CD4-positive, alpha-beta T cell (primary cell): ENCODE measurements at regions not wholly inside any gene's neighbourhood (a gene's known extent, or its start where the extent isn't known, plus 50 kb on each side); places are given as distances from the start of the nearest gene placed in this dataset.

ENCODE experiments used
- ATAC-seq: fragments of 200-7000 bp; cut with Tn5 transposase; one replicate; pipeline ENCODE4 v1.10.0; 2022; ENCODE audit warnings: mild to moderate bottlenecking; ENCODE audit not compliant: poor library complexity
- CTCF ChIA-PET: fragments of 350-600 bp; sonication (Branson Sonifier 250); formaldehyde crosslinking; loops from one replicate; lab custom pipeline; 2021; ENCODE audit warnings: antibody characterized with exemption, inconsistent platforms; lab: Charles Lee
- POLR2A ChIA-PET: fragments of 350-600 bp; sonication (Branson Sonifier 250); formaldehyde crosslinking; loops from one replicate; lab custom pipeline; 2021; ENCODE audit warnings: antibody characterized with exemption, inconsistent platforms; lab: Charles Lee
- DNase-seq, 14 experiments: peaks; one replicate each; pipeline ENCODE4 v3.0.0-alpha.2; 2013 to 2020; ENCODE audit warnings: mixed read lengths in 2 of 14
- H3K27ac ChIP-seq, 2 donors: one replicate each; pipeline versions ENCODE4 v1.5.1 to v1.7.0; 2013; ENCODE audit warnings: low read length in 2 of 2, low read depth in 1 of 2, mild to moderate bottlenecking in 1 of 2
- H3K27me3 ChIP-seq, 2 experiments: 1 replicate in 1 of 2; 2 replicates in 1 of 2; pipeline versions ENCODE4 v1.6.1 to v1.7.0; 2013; ENCODE audit warnings: low read length in 2 of 2, control low read depth in 1 of 2, mild to moderate bottlenecking in 1 of 2, moderate library complexity in 1 of 2; ENCODE audit not compliant: insufficient read depth in 2 of 2, control insufficient read depth in 1 of 2
- H3K36me3 ChIP-seq: one replicate; pipeline ENCODE4 v1.6.1; 2013; ENCODE audit warnings: low read length, control low read depth; ENCODE audit not compliant: insufficient read depth
- H3K4me1 ChIP-seq: one replicate; pipeline ENCODE4 v1.6.1; 2013; ENCODE audit warnings: low read length, control low read depth; ENCODE audit not compliant: insufficient read depth
- H3K4me3 ChIP-seq: one replicate; pipeline ENCODE4 v1.5.1; 2013; ENCODE audit warnings: mild to moderate bottlenecking, low read length, moderate library complexity
- H3K9me3 ChIP-seq, 2 experiments: 1 replicate in 1 of 2; 2 replicates in 1 of 2; pipeline versions ENCODE4 v1.6.1 to v1.7.0; 2013; ENCODE audit warnings: low read length in 2 of 2, mild to moderate bottlenecking in 2 of 2, control low read depth in 1 of 2, moderate library complexity in 1 of 2; ENCODE audit not compliant: control insufficient read depth in 1 of 2, insufficient read depth in 1 of 2
- H3K27ac Mint-ChIP-seq: one replicate; pipeline ENCODE4 v1.8.0; 2020; ENCODE audit warnings: mixed read lengths
- H3K27me3 Mint-ChIP-seq: one replicate; pipeline ENCODE4 v1.8.0; 2021; ENCODE audit warnings: mixed read lengths
- H3K36me3 Mint-ChIP-seq: one replicate; pipeline ENCODE4 v1.8.0; 2021; ENCODE audit warnings: low read depth, mixed read lengths
- H3K4me1 Mint-ChIP-seq: one replicate; pipeline ENCODE4 v1.8.0; 2021; ENCODE audit warnings: low read depth, mixed read lengths
- H3K4me3 Mint-ChIP-seq: one replicate; pipeline ENCODE4 v1.8.0; 2020; ENCODE audit warnings: mild to moderate bottlenecking, mixed read lengths
- H3K9me3 Mint-ChIP-seq: one replicate; pipeline ENCODE4 v1.8.0; 2020; ENCODE audit warnings: mixed read lengths
- intact Hi-C, 2 experiments: fragments of 100-400 bp; cut with DNase I in 1 of 2; cut with micrococcal nuclease in 1 of 2; formaldehyde crosslinking; loops; one replicate each; pipeline versions ENCODE4 v1.15.1 to v1.9.0; 2023 to 2025; cut with DNase I, micrococcal nuclease
- TF ChIP-seq, protein P1 (sequence below): fragments of 200-600 bp; IDR thresholded peaks from one replicate; pipeline ENCODE4 v1.8.0; 2022; ENCODE audit warnings: antibody characterized with exemption, mild to moderate bottlenecking

DNA sequence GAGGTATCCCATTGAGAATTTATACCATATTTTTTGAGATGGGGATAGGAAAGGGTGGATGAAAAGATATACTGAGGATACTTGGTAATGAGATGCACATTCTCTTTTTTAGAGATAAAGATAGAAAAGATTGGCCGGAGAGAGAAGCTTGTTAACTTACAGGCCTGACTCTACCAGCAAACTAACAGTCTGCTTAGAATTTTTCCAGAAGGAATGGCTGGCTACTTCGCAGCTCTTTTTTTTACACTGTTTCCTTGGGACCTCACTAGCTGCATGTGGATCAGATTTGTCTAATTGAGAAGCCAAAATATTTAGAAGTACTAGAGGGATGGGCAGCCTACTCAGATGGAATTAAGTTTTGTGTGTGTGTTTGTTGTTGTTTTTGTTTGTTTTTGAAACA lies 586.6 kb downstream of the TAFA4 start:
- DNase-seq (no peak), ATAC-seq (no peak)
- no peaks in the 10 kb centered on the region for H3K4me1 ChIP-seq
- CTCF ChIA-PET, result no interaction called here
- no peaks in the 10 kb centered on the region for H3K27me3 Mint-ChIP-seq
- H3K9me3 Mint-ChIP-seq, result peaks cover under 1% of the 10 kb centered on the region
- no peak overlapping the region for H3K4me3 Mint-ChIP-seq
- H3K27ac ChIP-seq, result no peak overlapping the region
- no peaks in the 10 kb centered on the region for H3K36me3 Mint-ChIP-seq
- no peak overlapping the region for H3K27ac Mint-ChIP-seq
- no peaks in the 10 kb centered on the region for H3K9me3 ChIP-seq
- H3K27me3 ChIP-seq, result no peaks in the 10 kb centered on the region
- TF ChIP-seq, protein P1, sequence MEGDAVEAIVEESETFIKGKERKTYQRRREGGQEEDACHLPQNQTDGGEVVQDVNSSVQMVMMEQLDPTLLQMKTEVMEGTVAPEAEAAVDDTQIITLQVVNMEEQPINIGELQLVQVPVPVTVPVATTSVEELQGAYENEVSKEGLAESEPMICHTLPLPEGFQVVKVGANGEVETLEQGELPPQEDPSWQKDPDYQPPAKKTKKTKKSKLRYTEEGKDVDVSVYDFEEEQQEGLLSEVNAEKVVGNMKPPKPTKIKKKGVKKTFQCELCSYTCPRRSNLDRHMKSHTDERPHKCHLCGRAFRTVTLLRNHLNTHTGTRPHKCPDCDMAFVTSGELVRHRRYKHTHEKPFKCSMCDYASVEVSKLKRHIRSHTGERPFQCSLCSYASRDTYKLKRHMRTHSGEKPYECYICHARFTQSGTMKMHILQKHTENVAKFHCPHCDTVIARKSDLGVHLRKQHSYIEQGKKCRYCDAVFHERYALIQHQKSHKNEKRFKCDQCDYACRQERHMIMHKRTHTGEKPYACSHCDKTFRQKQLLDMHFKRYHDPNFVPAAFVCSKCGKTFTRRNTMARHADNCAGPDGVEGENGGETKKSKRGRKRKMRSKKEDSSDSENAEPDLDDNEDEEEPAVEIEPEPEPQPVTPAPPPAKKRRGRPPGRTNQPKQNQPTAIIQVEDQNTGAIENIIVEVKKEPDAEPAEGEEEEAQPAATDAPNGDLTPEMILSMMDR, result no peak
- no peaks in the 10 kb centered on the region for H3K36me3 ChIP-seq
- intact Hi-C loops, result no loop called here
- H3K4me1 Mint-ChIP-seq, result no peaks in the 10 kb centered on the region
- no peak overlapping the region for H3K4me3 ChIP-seq
- POLR2A ChIA-PET, result no interaction called here

DNA sequence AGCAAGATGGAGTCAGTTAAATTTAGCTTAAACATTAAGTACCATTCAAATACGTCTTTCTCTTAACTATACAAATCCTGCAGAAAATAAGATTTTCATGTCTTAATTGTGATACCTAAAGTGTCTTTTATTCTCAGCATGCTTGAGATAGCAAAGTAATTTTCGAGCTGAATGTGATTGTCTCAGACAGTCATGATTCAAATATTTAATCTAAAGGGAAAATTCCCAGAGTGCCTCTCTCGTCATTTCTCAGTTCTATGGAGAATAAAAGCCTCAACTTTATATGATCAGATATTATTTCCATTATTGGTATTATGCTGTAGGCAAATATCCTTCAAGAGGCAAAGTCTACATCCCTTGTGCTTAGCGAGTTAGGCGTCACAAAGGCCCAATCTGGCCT lies 589.9 kb downstream of the TAFA4 start:
- CTCF ChIA-PET, result no interaction called here
- no peaks in the 10 kb centered on the region for H3K27me3 Mint-ChIP-seq
- DNase-seq, result no peak
- peaks cover 4% of the 10 kb centered on the region for H3K9me3 Mint-ChIP-seq
- Histone ChIP-seq H3K27ac (no peak overlapping the region), H3K27me3 (no peaks in the 10 kb centered on the region), H3K36me3 (no peaks in the 10 kb centered on the region), H3K4me3 (no peak overlapping the region), H3K4me1 (no peaks in the 10 kb centered on the region), H3K9me3 (no peaks in the 10 kb centered on the region)
- TF ChIP-seq, protein P1, result no peak
- intact Hi-C loops, result no loop called here
- H3K36me3 Mint-ChIP-seq, result no peaks in the 10 kb centered on the region
- H3K27ac Mint-ChIP-seq, result no peak overlapping the region
- POLR2A ChIA-PET, result no interaction called here
- no peak for ATAC-seq
- H3K4me1 Mint-ChIP-seq, result no peaks in the 10 kb centered on the region
- no peak overlapping the region for H3K4me3 Mint-ChIP-seq

DNA sequence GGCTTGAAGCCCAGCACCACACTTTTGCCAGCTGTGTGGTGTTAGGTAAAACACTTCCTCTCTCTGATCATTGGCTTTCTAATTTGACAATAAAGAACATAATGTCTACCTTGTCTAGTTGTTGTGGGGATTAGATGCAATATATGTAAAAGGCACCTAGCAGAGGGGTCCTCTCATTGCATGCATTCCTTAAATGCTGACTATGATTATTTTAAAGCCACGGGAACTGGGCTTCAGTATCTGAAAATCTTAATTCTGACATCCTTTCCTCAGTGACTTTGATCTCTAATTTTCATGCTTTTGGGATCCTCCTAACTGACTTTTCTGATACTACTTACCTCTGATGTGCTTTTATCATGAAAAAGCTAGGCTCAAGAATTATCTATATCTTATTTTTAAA lies 596.3 kb downstream of the TAFA4 start:
- intact Hi-C loops, result no loop called here
- ChIA-PET POLR2A (no interaction called here), CTCF (no interaction called here)
- Histone ChIP-seq H3K4me3 (no peak overlapping the region), H3K36me3 (no peaks in the 10 kb centered on the region), H3K27ac (no peak overlapping the region), H3K4me1 (no peaks in the 10 kb centered on the region), H3K27me3 (no peaks in the 10 kb centered on the region), H3K9me3 (no peaks in the 10 kb centered on the region)
- H3K9me3 Mint-ChIP-seq, result peaks cover 4% of the 10 kb centered on the region
- DNase-seq, result no peak
- no peak for ATAC-seq
- no peaks in the 10 kb centered on the region for H3K36me3 Mint-ChIP-seq
- no peak overlapping the region for H3K4me3 Mint-ChIP-seq
- H3K27ac Mint-ChIP-seq, result no peak overlapping the region
- TF ChIP-seq, protein P1, result no peak
- no peaks in the 10 kb centered on the region for H3K4me1 Mint-ChIP-seq
- no peaks in the 10 kb centered on the region for H3K27me3 Mint-ChIP-seq
